ENCODE measurements at regions not wholly inside any gene's neighbourhood (a gene's known extent, or its start where the extent isn't known, plus 50 kb on each side); places are given as distances from the start of the nearest gene placed in this dataset.
"Not testable (repeated sequence)": the region's sequence is repeated elsewhere in the genome, so short reads cannot be mapped to it uniquely, and the experiment has no call there.

DNA sequence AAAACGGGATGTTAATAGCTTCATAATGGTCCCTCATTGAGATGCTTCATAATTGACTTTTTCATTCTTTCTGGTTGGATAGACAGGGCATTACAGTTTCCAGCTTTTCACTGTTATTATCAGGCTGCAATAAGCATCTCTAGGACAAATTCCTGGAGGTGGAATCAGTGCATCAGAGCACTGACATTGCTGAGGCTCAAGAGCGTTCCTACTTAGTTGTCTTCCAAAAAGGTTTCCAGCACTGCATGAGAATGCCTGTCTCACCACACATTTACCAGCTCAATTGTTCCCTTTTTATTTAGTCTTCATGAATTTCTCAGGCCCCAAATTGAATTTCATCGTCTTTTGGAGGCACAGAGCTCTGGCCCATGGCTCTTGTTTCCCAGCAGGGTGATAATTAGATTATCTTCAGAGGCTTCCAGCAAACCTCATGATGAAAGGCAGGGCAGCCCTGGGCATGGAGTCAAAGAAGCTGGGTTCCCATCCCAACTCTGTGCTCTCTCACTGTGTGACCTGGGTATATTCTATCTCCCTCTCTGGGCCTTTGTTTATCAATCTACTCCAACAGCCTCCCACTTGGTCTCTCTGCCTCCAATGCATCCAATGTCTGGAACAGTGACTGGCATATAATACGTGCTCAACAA, 451.4 kb downstream of the PTPRU start:
- DNase-seq (ENCODE audit: low spot score), result no peak

DNA sequence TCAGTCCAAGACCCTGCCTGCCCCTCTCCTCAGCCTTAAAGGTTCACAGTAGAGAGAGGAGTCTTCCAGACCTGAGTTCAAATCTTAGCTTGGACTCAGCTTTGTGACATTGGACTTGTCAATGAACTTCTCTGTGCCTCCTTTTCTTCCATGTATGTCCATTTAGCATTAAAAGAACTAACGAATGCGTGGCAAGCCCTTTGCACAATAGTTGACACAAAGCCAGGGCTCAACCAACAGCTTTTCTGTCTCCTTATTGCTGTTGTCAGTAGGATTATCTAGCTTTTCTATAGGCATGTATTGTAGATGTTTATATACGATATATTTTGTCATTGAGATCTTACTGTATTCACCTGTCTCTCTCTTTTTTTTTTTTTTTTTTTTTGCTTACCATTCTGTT, 450.8 kb downstream of the PTPRU start:
- DNase-seq (ENCODE audit: low spot score), result no peak

DNA sequence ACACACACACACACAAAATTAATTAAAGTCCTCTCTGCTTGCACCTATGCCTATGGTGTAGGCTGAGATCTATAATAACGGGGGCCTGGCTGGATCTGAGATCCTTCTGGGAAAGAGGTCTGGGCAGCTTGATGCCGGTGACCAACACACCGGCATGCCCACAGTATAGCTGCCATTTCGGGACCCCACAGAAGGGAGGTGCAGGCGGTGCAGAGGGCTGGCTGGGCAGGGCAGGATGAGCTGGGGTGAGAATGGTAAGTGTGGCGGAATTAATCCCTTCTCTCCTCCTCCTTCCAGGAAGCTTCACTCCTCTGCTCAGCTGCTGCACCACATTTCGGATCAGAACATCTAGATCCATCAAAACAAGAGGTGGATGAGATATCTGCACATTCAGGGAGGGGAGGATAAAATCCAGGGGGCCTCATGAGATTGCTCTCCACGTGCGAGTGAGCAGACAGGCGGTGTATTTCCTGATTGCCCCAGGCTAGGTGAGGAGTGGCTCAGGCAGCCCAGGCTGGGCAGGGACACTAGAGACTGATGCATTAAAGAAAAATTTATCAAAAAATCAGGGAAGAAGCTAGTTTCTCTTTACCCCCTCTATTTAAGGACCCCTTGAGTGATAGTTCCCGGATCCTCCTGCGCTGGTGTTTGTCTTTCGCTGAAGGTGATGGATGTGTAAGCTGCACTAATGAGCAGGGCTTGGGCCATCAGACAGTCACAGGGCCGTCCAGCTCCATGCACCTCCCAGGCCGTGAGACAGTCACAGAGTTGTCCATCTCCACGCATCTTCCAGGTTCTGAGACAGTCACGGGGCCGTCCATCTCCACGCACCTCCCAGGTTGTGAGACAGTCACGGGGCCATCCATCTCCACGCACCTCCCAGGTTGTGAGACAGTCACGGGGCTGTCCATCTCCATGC, 449.9 kb downstream of the PTPRU start:
- no peak for DNase-seq (ENCODE audit: low spot score)

DNA sequence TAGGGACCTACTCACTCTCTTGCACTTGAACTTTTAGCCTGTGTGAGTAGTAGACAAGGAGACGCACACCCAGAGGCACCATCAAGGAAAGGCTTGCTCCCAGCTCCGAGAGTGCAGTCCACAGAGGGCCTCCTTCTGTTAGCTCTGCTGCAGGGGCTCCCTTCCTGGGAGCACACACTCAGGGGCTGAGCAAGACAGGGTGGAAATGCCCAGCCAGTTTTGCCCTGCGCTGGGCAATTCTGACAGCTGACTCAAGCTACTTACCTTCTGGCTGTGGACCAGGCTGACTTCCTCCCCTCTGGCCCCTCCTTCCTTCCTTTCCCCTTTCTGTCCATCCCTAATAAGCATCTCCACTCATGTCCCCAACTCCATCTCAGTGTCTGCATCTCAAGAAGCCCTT, 449.1 kb downstream of the PTPRU start:
- no peak for DNase-seq (ENCODE audit: low spot score)

DNA sequence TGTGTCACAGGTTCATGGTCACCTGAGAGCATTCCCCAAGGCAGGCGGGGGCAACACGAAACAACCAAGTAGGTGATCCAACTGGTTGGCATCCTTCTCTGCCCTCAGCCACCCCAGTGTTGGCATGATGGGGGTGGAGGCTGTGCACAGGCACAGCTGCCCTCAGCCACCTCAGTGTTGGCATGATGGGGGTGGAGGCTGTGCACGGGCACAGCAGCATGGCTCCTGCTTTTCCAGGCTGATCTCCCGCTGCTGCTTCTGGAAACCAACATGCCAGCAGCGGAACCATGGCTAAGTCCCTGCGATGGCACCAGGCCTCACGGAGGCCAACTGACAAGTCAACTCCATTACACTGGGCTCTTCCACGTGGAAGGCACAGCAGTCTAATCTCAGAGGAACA, 447.8 kb downstream of the PTPRU start:
- no peak for DNase-seq (ENCODE audit: low spot score)

DNA sequence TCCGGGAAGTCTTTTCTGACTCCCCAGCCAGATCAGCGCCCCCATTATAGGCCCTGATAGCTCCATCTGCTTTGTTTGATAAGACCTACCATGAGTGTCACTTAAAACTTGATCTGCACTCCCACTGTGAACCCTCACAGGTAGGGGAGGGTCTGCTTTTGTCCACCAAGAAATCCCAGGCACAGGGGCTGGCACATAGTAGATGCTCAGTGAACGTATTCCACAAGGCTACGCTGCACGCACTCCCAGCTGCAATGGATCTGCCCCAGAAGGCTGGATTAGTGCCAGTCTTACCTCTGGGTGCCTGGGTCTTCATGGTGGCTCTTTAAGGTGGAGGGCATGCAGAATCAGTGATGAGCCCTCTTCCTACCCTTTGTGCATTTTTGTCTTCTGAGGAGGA, 447.1 kb downstream of the PTPRU start:
- DNase-seq (ENCODE audit: low spot score), result no peak

DNA sequence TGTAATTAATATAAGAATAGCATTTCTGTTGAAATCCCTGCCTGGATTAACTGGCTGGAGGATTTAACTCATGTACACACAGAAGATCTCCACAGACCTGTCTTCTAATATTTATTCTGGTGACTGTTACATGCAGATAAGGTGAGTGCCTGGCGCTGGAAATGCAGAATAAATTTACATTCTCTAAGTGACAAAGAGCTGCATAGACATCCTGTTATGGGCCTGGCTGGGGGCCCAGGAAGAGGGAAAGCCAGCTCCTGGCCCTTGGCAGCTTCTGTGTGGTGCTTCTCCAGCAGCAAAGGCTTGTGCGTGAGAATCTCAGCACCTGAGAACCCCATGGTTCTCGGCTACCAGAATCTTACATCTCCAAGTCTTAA, 446.6 kb downstream of the PTPRU start:
- DNase-seq (ENCODE audit: low spot score), result peak; percentile 58

DNA sequence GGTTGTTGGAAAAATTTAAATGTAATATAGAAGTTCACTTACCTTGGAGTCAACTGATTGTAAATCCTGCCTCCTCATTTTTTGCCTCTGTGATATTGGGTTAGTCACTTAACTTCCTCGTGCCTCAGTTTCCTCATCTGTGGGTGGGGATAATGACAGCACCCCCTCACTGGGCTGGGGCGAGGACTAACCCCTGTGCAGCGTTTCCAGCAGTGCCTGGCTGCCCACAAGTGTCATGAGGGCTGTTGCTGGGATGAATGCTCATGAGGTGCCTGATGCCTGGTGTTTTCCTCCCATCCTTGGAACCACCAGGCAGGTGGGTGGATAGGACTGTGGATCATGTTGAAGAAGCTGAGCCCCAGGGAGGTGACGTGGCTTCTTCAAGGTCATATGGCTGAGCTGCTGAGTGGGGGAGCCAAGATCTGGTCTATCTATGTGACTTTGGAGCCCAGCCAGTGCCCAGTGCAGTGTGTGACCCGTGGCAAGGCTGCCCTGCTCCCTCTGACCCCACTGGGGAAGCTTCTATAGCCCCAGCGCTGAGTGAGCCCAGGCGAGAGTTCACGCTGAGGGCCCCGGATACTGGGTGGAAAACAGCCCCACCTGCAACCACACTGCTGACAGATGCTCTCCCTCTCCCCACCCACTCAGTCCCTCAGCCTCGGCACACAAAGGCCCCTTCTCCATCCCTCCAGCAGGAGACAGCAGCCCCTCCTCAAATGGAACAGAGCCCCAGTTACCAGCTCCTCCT, 446.0 kb downstream of the PTPRU start:
- DNase-seq (ENCODE audit: low spot score), result no peak

DNA sequence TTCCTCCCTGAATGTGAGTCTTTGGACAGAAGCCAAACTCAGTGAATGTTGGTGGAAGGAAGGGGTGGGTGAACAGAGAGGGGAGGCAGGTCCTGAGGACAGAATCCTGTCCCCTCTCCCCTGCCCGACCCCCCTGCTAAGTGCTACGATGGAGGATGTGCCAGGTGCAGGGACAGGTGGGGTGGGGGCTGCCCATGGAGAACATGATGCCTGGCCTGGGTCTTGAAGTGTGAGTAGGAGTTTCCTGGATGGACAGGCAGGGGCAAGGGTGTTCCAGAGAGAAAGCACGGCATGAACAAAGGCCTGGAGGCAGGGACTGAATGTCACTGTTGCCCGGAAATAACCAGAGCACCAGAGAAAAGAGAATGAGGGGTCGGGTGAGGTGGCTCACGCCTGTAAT, 445.1 kb downstream of the PTPRU start:
- not testable (repeated sequence) for DNase-seq (ENCODE audit: low spot score)

DNA sequence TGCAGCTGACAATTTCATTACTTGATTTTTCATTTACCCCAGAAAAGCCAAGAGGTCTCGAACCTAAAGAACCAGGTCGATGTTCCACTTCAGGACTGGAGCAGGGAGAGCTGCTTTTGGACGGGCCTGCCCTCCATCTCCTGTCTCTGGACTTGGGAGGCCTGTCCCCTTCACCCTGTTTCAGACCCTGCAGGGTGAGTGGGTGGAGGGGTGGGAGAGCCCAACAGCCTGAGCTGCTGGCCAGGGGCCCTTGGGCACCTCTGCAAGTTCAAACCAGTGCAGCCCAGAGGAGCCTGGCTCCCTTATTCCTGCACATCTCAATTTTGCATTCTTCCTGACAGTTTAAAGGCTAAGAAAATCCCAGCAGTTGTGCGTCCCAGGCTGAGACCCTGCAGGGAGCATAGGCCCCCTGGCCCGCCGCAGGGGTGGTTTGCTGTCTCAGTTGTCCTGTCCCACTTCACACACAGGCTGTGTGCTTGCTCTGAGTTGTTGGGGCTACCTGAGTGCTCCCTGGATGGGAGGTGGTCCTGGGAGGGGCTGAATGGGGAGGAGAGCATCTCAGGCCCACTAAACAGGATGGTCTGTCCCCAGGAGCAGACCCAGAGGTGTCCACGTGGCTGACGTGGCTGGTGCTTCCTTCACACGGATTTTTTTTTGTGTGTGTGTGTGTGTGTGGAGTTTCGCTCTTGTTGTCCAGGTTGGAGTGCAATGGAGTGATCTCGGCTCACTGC, 443.7 kb downstream of the PTPRU start:
- no peak for DNase-seq (ENCODE audit: low spot score)

DNA sequence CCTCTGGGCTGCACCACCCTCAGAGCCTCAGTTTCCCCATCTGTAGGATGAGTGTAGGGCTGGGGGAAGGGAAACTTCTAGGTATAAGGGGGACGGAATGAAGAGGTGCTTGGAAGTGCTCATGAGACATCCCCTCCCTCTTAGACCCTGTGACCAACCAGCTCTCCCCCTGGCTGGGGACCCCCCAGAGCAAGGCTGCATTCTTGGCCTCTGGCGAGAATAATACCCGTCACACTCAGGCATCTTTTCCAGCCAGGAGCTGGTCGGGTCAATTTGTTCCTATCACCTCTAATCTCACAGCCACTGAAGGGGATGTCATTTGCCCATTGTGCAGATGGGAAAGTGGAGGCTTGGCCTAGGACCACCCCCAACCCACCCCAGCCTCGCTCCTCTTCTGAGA, 443.0 kb downstream of the PTPRU start:
- no peak for DNase-seq (ENCODE audit: low spot score)

DNA sequence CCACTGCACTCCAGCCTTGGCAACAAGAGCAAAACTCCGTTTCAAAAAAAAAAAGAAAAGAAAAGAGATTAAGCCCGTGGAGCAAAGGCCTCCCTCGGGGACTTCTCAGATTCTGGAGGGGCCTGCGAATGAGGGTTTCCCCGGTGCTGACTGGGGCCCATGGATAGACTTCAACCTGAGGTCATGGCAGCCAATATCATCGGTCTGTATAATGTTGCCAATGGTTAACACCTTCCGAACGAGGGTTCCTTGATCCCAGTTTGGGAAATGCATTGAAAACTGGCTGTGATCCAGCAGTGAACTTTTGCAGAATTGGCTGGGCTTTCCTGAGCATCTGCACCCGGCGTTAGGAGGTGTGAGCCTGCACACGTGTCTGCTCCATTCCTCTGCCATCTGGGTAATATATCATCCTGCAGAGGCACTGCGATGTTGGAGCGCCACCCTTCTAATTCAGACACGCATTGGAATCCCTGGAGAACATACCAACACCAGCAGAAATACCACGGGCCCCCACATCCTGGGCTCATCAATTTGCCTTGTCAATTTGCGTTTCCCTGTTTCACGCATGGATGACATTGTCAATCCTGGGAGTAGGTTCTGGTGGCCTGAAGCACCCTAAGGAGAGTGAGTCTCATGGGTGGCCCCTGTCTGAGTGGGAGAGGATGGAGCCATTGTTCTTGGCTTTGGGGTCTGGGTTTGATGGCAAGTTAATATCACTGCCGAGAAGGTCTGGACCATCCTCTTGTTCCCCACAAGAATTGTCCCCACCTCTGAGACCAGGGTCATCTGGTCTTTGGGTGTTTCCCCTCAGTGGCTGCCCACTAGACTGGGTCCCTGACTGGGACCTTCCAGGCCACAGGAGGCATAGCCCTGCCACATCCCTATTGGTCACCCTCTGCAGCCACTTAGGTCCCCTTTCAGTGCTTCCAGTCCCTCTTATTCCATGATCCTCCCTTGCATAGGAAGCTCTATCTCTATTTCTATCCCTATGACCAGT, 441.0 kb downstream of the PTPRU start:
- no peak for DNase-seq (ENCODE audit: low spot score)

DNA sequence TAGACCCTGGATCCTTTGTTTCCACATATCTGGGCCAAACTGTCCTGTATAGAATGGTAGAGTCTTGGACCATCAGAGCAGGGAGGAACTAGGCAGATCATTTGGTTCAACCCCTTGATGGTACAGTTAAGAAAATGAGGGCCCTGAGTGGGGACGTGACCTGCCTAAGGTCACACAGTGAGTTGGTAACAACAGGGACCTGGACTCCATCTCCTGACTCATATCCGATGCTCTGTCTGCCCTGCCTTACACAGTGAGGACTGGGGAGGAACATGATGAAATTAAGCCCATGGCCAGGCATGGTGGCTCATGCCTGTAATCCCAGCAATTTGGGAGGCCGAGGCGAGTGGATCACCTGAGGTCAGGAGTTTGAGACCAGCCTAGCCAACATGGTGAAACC, 440.2 kb downstream of the PTPRU start:
- no peak for DNase-seq (ENCODE audit: low spot score)

DNA sequence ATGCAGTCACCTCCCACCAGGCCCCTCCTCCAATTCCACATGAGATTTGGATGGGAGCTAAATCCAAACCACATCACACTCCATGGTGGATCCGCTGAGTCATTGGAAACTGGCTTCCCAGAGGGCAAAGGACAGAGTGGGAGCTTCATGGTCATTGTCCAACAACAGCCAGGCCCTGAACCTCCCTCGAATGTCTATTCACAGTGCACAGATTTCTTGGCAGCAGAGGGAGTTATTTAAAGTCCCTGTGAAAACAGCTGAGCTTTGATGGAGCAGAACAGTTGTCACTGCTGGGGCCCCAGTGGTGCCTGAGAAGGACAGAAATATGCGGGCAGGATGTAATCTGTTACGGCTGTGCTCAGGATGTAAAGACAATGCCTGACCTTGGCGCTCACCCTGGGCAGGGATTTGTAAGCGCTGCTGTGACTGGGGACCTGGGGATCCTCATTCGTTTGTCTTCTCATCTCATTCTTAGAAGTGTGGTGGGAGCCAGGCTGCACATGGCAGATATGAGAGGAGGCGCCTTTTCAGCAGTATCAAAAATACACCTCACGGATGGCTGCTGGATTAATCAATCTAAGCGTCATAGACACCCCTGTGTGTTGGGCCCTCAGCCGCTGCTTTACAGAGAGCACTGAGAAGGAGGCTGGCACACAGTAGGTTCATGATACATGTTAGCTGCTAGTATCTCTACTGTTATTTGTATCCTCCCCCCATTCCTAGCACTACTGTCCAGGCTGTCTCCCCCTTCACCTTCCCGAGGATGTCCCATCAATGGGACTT, 439.4 kb downstream of the PTPRU start:
- no peak for DNase-seq (ENCODE audit: low spot score)

DNA sequence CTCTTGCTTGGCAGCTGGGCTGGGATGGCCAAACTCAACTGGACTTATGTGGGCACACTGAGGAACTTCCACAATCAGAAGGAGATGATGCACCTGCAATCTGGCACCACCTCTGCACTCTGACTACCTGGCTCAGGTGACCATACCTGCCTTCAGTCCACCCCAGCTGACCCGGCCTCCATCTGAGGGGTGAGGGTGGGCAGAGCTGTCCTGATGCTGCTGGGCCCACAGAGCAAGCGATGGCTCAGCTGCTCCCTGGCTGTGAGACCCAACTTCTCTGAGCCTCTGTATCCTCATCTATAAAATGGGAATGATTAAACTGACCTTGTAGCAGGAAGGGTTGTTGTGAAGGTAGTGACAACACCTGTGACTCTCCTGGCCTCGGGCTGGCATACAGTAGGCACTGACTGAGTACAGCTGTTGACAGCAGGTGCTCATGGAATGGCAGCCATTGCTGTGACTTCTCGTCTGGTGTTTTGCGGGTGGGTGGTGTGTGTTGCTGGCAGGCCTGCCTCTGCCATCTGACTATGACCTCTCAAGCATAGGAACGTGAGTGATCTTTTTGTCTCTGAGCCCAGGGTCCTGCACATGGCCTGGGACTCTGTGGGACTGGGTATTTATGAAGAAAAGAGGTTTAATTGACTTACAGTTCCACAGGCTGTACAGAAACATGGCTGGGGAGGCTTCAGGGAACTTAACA, 438.5 kb downstream of the PTPRU start:
- DNase-seq (ENCODE audit: low spot score), result no peak

DNA sequence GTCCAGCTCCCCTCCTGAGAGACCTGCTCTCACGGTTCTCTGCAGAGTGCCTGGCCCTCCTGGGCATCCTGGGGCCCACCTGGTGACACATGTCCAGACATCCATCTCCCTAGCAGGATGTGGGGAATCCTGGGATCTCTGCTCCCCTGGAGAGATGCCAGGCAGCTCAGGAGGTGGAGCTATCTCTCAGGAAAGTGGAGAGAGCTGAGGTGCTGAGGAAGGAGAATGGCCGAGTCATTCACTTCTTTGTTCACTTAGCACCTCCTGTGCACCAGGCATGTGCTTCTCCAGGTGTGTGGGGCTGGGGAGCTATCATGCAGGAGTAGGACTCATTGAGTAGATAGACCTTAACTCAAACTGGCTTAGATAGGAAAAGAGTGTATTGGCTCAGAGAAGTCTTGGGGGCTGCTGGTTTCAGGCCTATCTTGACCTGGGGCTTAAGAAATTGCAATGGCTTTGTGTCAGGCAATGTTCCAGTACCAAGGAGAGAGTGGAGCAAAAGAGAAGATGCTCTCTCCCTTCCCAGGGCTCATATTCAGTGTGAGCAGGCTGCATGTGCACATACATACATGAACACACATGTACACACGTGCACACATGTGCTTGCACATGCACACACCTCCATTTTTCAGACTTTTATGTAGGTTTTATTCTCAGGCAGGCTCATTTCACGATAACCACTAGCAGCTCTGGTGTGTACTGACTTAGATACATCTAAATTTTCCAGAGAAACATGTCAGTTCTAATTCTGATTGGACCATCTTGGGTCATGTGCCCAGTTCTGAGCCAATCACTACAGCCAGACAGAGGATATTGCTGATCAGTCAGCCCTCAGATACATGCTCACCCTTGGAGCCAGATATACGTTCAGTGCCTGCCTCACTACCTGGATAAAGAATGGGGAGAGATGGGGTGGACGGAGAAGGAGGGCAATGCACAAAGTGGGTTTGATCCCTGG, 437.6 kb downstream of the PTPRU start:
- DNase-seq (ENCODE audit: low spot score), result no peak

DNA sequence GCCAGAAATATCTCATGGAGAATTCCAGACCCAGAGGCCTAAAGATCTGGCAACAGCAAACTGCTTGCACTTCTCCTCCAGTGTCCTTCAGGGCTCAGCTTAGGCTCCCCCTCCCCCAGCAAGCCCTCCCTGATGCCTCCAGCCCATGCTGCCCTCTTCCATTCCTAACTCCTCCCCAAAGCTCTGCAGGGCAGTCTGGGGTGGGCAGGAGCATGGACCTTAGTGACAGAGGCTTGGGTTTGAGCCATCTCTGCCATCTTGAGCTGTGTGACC, 436.8 kb downstream of the PTPRU start:
- DNase-seq (ENCODE audit: low spot score), result no peak

DNA sequence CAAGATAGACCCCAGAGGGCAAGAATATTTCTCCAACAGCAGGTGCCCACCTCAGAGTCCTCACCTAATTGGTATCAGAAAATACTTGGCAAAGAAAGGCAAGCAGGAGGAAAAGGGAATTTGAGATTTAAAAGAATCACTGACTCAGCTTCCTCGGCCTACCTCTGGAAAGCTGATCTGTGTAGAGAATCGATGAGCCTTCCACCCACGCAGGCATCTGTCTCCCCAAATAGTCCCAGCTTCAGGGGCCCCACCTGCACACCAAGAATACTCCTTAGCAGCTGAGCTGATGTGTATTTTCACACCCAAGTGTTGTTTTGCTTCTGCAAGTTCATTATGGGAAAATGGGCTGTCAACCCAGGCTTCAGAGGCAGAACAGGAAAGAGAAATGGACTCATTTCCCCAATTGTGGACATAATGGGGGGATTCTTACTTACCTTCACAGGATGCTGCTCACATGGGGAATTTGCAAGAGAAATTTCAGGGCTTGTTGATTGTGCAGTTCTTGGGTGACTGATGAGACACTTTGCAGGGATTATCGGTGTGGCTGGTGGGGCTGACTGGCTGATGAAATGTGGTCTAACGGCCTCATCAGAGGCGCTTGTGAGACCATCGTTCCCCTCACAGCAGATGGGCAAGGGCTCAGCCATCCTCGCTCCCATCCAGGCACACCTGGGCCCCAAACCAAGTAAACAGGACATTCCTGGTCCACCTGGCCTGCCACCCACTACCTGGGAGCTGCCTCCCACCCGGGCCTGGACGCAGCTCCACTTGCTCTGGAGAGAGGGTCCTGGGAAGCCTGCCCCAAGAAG, 436.3 kb downstream of the PTPRU start:
- no peak for DNase-seq (ENCODE audit: low spot score)
